Islet precursor cell (in vitro differentiated cells): ENCODE measurements at regions not wholly inside any gene's neighbourhood (a gene's known extent, or its start where the extent isn't known, plus 50 kb on each side); places are given as distances from the start of the nearest gene placed in this dataset.

ENCODE experiments used
- DNase-seq: peaks from one replicate; pipeline ENCODE4 v3.0.0-alpha.2; 2018

DNA sequence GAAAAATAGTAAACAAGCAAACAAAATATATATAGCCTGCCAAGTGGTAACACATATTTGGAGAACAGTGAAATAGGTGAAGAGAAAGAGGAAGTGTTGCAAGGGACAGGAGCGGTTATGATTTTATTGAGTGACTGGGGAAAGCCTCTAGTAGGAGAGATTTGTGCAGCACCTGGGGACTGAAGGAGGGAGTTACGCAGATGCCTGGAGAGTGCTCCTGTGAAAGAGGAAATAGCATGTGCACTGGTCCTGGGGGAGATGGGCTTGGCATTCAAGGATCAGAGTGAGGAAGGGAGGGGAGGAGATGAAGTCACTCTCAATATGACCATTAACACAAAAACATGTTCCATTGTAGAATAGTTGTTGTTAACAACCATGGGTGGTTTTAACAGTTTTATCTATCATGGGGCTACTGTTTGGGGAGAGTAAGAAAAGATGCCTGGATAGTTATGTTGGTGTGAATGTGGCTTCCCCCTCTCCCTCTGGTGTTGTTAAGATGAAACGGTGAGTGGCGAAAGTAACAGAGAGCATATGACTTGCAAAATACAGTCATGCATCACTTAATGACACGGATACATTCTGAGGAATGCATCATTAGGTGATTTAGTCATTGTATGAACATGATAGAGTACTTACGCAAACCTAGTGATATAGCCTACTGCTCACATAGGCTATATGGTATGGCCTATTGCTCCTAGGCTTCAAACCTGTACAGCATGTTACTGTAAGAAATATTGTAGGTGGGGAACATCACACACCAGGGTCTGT, 251.7 kb upstream of the ARGLU1 start:
- no peak for DNase-seq

- DNase-seq: no peak
These were observed 251.0 kb upstream of the ARGLU1 start for GRCh38 chr13:106818971-106819370.

- DNase-seq: no peak
These were observed 247.6 kb upstream of the ARGLU1 start for GRCh38 chr13:106815545-106815944.

GRCh38 chr13:106814463-106814862, 246.5 kb upstream of the ARGLU1 start:
- DNase-seq: no peak

DNA sequence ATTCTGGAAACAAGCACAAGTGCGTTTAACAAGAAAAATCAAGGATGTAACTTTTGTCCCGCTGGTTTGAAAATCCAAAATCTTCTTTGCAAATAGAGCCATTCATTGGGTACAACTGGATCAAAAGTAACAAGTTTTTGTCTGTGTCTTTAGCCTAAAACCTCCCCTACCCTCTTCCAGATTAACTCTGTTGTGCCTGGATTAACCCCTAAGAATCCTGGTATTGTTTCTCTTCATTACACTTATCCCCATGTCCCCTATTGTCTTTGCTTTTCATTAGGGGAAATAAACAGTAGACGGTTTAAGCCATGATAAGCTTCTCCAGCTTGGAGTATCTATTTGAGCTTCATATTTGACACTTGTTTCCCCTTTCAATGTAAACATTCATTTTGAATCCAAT, 242.1 kb upstream of the ARGLU1 start:
- no peak for DNase-seq

DNA sequence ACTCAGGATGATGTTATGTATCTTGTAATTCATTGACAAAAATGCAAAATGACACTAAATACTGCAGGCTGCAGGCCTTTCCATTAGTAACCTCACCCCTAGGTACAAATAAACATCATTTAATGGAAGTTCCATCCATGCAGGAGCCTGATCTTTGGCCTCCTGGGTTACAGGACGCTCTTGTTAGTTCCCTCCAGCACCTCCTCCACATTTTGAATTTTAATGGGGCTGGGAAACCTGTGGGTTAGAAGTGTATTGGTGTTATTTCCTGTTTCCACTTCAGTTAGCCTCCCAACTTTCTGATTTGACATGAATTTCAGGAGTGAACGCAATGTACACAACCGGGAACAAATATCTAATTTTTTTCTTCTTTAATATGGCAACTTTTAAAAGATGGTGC, 237.1 kb upstream of the ARGLU1 start:
- DNase-seq: no peak

- DNase-seq: no peak
These were observed 235.0 kb upstream of the ARGLU1 start for GRCh38 chr13:106802917-106803316.

DNA sequence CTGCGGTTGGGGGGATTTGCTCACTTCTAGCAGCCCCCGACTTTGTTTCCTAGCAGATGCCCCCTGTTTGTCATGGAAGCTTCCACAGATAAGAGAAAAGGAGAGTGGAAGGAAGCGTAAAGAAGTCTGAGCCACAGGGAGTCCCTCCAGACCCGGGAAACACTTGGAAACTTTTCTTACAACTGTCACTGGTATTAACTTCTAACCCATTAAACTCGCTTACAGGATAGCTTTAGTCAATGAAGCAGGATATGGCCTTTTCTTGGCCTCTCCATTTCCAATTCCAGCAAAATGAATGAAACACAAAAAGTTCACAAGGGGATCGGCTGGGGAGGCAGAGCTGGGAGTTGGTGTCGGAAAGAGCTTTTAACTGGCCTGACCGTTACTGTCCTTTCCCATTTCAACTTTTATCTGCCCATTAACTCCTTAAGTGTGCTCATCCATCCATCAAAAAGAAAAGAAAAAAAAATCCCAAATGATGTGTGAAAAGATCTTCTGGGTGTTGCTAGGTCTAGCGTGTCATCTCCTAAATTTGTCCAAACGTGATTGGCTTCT, 231.9 kb upstream of the ARGLU1 start:
- no peak for DNase-seq

DNA sequence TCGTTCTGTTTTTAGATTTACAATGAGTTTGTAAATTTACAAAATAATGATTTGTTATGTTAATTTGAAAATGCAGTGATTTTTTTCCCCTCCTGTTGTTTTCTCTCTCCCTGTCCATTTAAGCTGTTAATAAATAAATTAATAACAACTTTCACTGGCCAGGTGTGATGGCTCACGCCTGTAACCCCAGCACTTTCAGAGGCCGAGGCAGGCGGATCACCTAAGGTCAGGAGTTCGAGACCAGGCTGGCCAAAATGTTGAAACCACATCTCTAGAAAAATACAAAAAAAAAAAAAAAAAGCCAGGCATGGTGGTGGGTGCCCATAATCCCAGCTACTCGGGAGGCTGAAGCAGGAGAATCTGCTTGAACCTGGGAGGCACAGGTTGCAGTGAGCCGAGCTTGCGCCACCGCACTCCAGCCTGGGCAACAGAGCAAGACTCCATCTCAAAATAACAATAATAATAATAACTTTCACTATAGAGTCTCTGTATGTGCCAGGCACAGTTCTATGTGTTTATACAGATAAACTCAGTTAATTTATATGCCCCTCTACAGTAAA, 229.2 kb upstream of the ARGLU1 start:
- no peak for DNase-seq

DNA sequence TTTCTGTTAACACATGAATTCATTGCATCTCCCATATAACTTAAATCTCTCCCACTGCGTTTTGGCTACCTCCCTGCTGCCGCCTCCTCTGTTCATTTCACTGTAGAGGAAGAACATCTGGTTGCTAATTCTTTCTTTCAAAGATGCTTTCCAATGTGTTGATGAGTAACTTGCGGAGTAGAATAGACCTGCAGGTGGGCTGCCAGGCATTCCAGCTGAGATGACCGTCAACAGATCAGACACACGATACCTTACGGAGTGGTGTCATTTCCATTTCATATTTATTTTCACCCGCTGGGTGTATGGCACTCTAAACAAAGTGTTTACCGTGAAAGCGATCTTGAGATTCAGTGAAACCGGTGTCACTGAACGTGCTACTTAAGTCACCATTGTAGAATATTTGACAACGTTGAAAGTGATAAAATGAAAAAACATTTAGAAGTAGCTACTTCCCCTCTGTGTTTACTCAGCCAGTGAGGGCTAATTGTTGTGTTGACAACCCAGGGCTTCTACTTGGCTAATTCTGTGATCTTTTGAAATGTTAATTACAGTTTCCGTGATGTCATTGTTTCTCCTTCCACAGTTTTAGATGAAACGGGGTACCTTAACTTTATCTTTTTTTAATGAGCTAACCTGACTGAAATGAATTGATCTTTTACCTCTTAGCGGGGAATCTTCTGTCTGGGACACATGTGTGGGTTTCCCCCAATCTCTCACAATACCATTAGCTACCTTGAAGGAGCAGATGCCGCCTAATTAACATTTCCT, 228.5 kb upstream of the ARGLU1 start:
- DNase-seq: no peak

DNA sequence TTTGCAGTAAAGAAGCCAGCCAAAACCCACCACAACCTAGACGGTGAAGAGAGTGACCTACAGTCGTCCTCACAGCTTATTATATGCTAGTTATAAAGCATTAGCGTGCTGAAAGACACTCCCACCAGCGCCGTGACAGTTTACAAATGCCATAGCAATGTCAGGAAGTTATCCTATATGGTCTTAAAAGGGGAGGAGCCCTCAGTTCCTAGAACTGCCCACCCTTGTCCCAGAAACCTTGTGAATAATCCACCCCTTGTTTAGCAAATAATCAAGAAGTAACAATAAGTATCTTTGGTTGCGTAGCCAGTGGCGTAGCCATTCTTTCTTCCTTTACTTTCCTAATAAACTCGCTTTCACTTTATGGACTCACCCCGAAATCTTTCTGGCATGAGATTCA, 227.9 kb upstream of the ARGLU1 start:
- DNase-seq: no peak

DNA sequence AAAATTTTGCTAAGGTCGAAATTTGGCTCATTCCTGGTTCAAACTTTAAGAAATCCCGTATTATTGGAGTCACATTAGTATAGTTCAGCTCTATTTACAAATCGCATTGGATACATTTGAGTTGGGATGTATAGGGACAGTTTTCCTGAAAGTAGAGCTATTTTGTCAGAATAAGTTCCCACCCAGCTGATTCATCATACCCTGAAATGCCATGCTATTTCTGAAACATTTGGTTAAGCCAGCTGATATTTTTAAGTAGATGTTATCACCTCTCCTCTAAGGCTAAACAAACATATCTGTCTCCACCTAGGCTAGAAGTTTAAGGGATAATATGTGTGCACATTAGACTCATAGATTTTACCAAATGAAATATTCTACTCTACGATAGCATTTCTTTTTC, 226.2 kb upstream of the ARGLU1 start:
- DNase-seq: no peak

DNA sequence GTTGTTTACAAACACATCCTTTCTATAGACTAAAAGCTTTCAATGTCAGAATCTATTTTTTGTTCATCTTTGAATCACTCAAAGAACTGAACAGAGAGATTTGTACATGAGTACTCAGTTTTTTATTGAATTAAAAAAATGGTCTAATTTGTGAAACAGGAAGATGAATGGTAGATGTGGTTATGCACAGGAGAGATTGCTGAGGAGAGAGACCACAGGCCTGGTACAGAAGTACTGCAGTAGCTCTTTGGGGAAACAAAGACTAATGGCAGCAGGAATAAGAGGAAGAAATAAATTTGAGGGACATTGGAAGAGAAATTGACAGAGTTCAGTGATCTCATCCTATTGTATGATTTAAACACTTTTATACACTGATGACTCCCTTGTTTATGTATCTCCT, 222.0 kb upstream of the ARGLU1 start:
- no peak for DNase-seq

GRCh38 chr13:106786006-106786563, 218.1 kb upstream of the ARGLU1 start:
- no peak for DNase-seq

- DNase-seq: no peak
These were observed 206.7 kb upstream of the ARGLU1 start for GRCh38 chr13:106774621-106775020.

- no peak for DNase-seq
These were observed 204.2 kb upstream of the ARGLU1 start for GRCh38 chr13:106772006-106772601.

GRCh38 chr13:106768991-106769390, 201.1 kb upstream of the ARGLU1 start:
- DNase-seq: no peak

DNA sequence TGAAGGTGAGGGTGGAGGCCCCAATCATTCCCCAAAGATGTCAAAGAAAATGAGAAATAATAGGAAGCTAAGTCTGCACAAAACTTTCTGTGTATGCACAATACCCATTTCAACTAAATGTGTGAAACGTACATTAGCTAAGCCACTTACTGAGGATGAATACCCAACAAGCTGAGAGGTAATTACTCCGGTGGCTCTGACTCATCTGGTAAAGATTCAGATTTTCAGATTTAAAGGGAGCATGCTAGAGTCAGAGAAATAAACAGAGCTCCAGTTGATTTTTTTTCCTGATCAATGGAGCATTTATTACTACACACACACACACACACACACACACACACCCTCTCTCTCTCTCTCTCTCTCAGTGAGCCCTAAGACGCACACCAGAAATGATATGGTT, 194.8 kb upstream of the ARGLU1 start:
- no peak for DNase-seq

- peak; percentile 64 for DNase-seq
These were observed 188.5 kb upstream of the ARGLU1 start for GRCh38 chr13:106756446-106756845.

- no peak for DNase-seq
These were observed 187.6 kb upstream of the ARGLU1 start for GRCh38 chr13:106755542-106755941.

DNA sequence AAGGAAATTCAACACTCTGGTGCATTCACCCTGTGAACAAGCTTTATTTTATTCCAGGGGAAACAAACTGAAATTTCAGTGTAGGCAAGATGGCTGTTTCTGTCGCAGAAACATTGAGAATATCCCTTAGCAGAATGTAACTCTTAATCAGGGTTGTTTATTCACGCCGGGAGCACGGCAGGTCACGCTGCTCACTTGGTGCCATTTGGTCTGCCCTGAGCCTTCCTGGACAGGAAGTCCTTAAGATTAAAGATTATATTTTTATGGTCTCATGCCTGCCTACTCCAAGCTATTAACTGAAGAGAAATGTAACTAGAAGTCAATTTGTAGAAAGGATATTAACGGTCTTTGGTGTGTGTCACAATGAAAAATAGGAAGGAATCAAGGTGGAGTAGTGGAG, 185.3 kb upstream of the ARGLU1 start:
- no peak for DNase-seq

- DNase-seq: no peak
These were observed 184.7 kb upstream of the ARGLU1 start for GRCh38 chr13:106752584-106753170.

GRCh38 chr13:106748785-106749184, 180.8 kb upstream of the ARGLU1 start:
- no peak for DNase-seq
